LoVo (cell line): ENCODE measurements at regions not wholly inside any gene's neighbourhood (a gene's known extent, or its start where the extent isn't known, plus 50 kb on each side); places are given as distances from the start of the nearest gene placed in this dataset.
A peak's percentile ranks its signal among the peaks of the same experiment; 100 is the strongest.
"Not testable (repeated sequence)": the region's sequence is repeated elsewhere in the genome, so short reads cannot be mapped to it uniquely, and the experiment has no call there.

Source experiments
- DNase-seq: peaks from one replicate; pipeline ENCODE4 v3.0.0-alpha.2; 2016; ENCODE audit warnings: low spot score

- DNase-seq: no peak
Measured at GRCh38 chr12:34190054-34190453, 167.8 kb downstream of the ALG10 start.

GRCh38 chr12:34198924-34199323 is 176.6 kb downstream of the ALG10 start:
- DNase-seq: no peak

GRCh38 chr12:34203866-34204620 is 181.7 kb downstream of the ALG10 start:
- DNase-seq: no peak

GRCh38 chr12:34204830-34205285 is 182.6 kb downstream of the ALG10 start:
- no peak for DNase-seq

- no peak for DNase-seq
Measured at GRCh38 chr12:34205401-34205800, 183.1 kb downstream of the ALG10 start.

- DNase-seq: no peak
Measured at GRCh38 chr12:34206061-34206785, 183.9 kb downstream of the ALG10 start.

GRCh38 chr12:34207858-34208257 is 185.6 kb downstream of the ALG10 start:
- DNase-seq: no peak

- DNase-seq: no peak
Measured at GRCh38 chr12:34208331-34209258, 186.3 kb downstream of the ALG10 start.

- no peak for DNase-seq
Measured at GRCh38 chr12:34209259-34209835, 187.1 kb downstream of the ALG10 start.

GRCh38 chr12:34210183-34210582 is 187.9 kb downstream of the ALG10 start:
- DNase-seq: no peak

GRCh38 chr12:34210689-34211530 is 188.6 kb downstream of the ALG10 start:
- DNase-seq: no peak

- DNase-seq: no peak
Measured at GRCh38 chr12:34212651-34213050, 190.4 kb downstream of the ALG10 start.

- DNase-seq: no peak
Measured at GRCh38 chr12:34214011-34214410, 191.7 kb downstream of the ALG10 start.

- DNase-seq: no peak
Measured at GRCh38 chr12:34215213-34215892, 193.1 kb downstream of the ALG10 start.

- DNase-seq: no peak
Measured at GRCh38 chr12:34215893-34216285, 193.6 kb downstream of the ALG10 start.

GRCh38 chr12:34217660-34218059 is 195.4 kb downstream of the ALG10 start:
- no peak for DNase-seq

- peak; percentile 83 for DNase-seq
Measured at GRCh38 chr12:34218193-34219045, 196.1 kb downstream of the ALG10 start.

- no peak for DNase-seq
Measured at GRCh38 chr12:34219046-34219770, 196.9 kb downstream of the ALG10 start.

GRCh38 chr12:34220079-34220478 is 197.8 kb downstream of the ALG10 start:
- not testable (repeated sequence) for DNase-seq
